NCI-H1694 (cell line): ENCODE measurements at regions not wholly inside any gene's neighbourhood (a gene's known extent, or its start where the extent isn't known, plus 50 kb on each side); places are given as distances from the start of the nearest gene placed in this dataset.
A peak's percentile ranks its signal among the peaks of the same experiment; 100 is the strongest.
"Not testable (repeated sequence)": the region's sequence is repeated elsewhere in the genome, so short reads cannot be mapped to it uniquely, and the experiment has no call there.

ENCODE experiments used
- DNase-seq: peaks from one replicate; lab custom pipeline; 2025; lab: John Stamatoyannopoulos, UW

DNA sequence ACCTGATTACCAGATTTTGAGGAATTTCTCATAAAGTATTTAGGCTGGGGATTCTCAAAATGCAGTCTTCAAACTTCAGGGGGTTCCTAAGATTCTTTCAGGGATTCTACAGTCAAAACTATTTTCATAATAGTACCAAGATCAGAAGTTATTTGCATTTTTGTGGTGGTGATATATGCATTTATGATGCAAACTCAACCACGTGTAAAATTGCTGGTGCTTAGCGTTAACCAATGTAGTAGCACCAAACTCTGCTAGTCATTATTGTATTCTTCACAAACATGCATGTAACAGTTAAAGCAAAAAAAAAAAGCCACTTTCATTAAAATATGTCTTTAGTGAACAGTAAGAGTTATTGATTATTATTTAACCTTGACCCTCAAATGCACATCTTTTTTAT, 274.9 kb upstream of the DNAJC19 start:
- DNase-seq = no peak

DNA sequence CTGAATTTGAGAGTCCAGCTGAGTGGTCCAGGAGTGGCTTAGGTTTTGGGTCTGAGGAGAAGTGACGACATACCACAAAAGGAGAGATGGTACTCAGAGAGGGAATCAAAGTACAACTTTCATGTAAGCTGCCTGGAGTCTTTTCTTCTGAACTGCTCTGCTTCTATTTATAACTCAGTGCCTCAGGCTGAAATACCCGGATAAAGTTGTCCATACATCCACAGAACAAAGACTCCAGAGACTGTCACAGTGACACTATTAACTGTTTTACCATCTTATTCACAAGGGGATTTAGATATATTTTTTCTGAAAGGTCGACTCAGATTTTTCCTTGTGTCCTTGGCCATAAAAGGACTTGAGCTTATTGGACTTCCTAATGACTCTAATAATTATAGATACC, 264.3 kb upstream of the DNAJC19 start:
- DNase-seq = no peak

DNA sequence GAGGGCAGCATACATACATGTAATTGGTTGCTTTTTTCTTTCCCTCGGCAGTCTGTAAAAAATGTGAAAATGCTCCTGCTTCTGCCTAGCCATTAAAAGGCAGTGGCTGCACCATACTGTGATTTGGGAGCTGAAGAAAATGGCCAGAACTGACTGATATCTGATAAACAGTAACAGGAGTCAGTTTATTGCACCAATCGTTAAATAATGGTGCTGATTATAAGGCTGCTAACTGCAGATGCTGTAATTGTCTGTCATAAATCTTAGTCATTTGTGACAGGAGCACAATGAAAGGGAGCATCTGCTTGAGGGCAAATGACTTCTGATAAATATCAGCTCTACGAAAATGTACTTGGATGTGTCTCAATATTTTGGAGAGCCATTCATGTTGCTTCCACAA, 263.1 kb upstream of the DNAJC19 start:
- peak; percentile 1 for DNase-seq

DNA sequence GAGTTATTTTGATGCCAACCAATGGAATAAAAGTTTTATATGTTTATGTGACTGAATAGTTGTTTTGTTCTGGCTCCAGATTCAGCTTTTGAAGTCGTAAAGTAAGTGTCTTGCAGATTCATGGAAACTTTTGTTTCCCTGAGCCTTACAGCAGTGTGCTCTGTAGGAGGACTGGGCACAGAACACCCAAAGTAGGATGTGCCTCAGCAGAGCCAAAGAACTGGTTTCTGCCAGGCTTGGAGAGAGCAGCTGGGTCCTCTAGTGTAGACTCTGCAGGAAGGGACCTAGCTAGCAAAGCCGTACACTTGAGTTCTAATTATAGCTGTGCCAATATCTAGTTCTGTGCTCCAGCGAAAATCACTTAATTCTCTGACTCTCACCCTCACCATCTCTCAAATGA, 261.2 kb upstream of the DNAJC19 start:
- DNase-seq = no peak

DNA sequence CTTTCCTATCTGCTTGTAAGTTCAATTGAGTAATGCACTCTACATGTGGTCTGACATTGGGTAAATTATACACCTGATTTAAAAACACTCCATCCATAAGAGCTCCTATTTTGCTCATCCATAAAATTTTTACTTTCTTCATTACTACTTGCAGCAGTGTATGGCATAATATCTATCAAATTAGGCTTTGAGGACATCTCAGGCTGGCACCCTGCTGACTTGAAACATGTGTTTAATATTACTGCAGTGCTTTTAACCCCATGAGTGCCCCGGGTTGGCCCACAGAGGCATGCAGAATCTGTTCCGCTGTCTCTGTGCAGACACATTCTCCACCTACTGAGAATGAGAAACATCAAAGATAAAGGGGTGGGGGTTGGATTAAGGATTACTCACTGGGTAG, 249.9 kb upstream of the DNAJC19 start:
- no peak for DNase-seq

DNA sequence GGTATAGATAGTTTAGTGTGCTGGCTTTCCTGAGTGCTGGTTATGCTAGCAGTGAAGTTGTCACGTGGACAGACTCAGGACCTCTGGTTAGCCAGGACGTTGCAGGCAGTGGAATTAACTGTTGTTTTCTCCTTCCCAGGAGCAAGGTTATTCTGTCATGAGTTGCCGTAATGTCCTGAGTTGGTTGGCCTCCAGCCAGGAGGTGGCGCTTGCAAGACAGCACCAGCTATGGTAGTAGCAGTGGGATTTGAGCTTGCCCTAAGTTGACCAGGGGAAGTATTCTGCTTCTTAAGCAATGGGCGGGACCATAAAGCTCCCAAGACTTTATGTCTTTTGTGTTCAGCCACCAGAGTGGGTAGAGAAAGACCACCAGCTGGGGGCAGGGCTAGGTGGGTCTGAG, 240.7 kb upstream of the DNAJC19 start:
- no peak for DNase-seq

DNA sequence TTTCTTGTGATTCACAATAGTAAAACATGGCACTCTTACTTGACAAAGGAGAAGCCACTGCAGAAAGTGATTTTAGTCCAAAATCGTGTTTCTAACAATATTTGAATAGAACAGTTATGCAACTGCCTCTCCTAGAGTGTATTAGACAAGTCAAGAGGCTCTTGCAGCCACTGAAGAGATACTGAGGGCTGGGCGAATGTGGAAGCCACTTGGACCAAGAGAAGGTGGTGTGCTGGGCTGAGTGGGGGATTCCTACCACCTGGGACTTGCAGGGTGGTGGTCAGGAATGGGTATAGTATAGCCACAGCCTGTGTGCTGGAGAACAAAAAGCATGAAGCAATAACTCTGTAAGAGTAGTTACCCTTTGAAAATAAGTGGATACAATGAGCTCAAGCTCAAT, 223.8 kb upstream of the DNAJC19 start:
- no peak for DNase-seq

DNA sequence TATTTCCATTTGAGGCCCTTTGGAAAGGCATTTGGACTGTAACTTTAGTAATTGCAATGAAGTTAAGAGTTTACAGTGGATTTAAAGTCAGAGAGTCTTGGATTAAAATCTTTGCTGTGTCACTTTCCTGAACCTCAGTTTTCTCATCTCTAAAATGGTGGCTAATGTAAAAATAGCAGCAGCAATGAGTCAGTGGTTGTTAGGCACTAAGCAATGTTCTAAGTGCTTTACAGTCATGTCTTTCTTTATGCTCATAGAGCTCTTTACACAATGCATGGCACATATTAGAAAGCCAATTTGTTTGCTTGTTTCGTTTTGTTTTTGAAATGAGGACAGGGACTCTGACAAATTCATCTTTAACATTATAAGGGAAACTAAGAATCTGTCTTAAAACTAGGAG, 222.7 kb upstream of the DNAJC19 start:
- no peak for DNase-seq

DNA sequence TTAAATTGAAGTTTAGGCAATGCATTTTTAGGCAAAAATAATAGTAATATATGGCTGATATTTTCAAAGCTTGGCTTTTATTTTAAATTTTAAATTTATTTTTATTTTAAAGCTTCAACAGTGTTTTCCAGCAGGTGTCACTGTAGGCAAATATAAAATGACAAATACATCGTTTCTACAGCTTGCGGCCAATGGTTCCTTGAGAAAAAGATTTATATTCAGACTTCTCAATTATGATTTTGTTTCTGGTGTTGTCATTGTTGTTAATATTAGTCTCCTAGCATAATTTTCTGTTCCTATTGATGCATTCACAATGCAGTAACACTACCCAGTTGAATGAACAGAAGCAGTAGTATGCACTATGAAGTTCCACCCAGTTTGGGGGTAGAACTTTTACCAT, 220.7 kb upstream of the DNAJC19 start:
- DNase-seq = peak; percentile 2

DNA sequence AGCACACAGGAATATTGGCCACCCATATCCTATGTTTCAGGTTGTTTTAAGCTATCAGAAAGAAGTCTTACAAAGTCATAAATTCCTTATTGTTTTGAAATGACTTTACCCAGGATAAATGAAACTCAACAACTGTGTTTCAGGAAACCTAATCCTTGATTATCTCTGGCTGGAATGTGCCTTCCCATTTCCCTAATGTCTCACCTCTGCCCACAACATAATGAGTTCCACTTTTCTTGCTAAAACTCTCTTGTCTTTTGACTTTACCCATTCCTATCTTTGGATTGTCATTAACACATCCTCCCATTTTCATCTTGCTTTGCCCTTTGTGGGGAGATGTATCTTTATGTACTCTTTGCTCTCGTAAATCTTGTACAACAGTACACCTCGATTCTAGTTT, 200.0 kb upstream of the DNAJC19 start:
- DNase-seq = no peak

DNA sequence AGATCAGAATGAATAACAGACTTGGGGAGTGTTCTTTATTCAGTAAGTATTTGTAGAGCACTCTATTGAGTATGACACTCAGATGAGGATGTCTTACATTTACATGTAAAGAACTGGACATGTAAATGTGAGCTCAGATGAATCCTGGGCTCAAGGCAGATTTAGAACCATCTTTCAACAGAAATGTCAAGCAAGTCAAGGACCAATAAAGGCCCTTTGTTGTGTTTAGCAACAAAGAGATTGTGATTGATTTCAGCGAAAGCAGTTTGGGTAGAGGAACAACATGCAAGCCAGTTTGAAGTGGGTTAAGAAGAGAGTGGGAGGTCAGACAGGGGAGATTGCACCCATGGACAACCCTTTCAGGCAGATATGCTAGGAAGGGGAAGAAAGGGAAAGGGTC, 194.2 kb upstream of the DNAJC19 start:
- no peak for DNase-seq

DNA sequence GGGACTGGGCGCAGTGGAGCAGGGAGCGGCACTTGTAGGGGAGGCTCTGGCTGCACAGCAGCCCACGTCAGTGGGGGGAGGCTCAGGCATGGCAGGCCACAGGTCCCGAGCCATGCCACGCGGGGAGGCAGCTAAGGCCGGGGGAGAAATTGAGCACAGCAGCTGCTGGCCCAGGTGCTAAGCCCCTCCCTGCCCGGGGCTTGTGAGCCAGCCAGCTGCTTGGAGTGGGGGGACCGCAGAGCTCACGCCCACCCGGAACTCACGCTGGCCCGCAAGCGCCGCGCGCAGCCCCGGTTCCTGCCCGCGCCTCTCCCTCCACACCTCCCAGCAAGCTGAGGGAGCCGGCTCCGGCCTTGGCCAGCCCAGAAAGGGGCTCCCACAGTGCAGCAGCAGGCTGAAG, 193.5 kb upstream of the DNAJC19 start:
- DNase-seq = not testable (repeated sequence)

DNA sequence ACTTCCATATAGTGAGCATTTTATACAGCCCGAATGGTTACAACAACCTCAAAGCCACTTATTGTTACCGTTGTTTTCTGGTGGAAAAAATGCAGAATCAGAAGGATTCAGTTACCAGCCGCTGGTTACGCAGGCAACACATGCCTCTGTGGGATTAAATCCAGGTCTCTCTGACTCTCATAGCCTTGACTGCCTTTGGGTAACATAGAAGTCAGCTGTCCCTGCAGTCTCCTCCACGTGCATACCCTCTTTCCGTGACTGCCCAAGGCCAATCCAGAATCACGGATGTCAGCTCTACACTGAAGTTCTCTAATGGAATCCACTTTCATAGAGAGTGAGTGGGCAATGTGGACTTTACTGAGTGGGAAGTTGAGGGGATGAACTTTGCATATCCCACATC, 189.5 kb upstream of the DNAJC19 start:
- DNase-seq = no peak

DNA sequence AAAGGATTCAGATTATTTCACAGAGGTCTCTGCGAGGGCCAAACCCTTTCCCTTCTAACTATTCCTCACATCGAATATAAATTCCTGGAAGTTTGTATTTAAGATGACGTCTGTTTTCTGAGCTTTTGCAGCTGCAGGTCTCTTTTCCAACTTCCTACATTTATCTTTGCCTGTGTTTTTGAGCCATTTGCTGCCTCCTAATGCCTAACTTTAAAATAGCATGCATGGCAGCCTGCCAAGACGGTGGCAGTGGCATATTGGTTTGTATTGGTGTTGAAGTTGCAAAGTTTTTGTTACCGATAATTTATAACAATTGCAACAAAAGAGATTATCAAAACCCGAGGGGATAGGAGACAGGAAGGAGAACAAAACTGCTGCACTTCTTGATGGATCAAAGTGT, 187.1 kb upstream of the DNAJC19 start:
- peak; percentile 49 for DNase-seq

DNA sequence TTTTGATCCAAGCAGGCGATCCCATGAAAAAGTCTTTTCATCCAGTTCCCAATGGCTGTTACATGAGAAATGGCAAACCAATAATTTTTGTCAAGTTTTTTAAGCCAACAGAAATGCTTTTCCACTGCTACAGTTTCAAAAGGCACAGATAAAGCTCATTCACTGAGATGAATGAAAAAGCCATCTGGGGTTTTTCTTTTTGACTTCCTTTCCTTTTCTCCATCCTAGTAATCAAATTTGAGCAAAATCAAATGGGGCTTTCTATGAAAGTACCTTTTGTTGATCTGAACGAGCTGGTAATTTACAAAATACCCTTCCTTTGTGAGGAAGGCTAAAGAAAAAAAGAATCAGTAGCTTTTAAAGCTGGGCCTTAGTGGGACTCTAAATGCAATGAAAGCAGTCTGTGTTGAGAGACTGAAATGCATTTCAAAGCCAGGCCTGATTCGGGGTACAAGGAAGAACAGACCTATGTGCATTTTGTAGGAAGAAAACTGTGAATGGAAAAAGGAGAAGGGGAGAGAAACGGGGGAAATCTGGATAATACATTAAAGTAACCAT, 185.2 kb upstream of the DNAJC19 start:
- no peak for DNase-seq

DNA sequence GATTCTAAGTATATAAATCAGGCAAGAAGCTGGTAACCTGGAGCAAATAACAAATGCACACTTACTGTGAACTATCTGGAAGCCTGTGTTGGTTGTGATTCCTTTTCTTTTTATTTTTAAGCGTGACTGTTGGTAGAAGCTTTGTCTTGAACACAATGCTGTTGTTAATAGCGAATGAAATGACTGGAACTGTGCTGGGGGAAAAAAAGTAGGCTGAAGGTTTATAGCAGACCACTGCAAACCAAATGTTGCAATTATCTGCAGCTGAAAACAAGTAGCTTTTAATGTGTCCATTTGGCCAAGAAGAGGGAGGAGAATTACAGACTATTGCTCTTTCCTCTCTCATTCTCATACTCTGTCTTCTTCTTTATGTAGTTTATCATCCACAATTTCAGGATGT, 184.5 kb upstream of the DNAJC19 start:
- DNase-seq = no peak

DNA sequence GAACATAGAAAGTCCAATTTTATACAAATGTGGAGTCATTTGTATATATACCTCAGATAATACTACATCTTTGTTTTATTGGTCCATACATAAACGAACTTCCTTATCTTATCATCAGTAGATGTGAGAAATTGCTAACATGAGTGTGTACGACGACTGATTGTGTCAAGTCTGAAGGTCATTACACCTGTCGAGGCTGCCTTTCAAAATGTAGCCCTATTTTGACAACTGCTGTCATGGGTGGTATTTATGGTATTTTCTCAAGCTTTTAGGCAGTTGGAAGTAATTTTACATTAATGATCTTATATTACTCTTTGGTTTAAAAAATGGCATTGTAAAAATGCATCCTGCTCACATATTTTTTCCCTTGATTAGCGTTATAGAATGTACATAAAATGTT, 183.7 kb upstream of the DNAJC19 start:
- no peak for DNase-seq

DNA sequence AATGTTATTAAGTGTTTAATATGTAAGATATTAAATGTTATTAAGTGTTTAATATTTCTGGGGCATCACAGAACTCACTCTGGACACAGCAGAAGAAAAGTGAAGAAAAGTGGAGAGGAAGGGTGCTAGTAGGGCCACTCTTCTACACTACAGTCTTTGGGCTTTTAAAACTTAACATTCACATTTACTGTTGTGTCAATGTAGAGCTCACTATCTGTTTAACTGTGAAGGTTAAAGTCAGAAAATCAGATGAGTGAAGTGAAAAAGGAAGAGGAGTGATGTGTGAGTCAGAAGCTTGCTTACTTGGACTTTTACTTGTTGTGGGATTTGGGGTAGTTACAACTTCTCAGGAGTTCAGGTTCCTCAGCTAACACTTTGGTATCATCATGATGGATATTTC, 145.3 kb upstream of the DNAJC19 start:
- DNase-seq = no peak

DNA sequence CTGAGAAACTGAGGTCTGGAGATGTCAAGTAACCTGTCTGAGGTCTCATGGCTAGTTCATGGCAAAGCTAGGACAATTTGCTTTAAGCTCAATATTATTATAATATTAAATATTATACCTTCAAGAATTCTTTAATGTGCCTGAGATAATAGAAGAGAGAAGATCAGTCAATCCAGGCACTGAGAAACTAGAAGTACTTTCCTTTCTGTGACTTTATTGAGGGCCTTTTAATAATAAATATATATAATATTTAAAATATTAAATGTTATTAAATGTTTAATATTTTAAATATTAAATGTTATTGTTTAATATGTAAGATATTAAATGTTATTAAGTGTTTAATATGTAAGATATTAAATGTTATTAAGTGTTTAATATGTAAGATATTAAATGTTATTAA, 144.3 kb upstream of the DNAJC19 start:
- DNase-seq = no peak

DNA sequence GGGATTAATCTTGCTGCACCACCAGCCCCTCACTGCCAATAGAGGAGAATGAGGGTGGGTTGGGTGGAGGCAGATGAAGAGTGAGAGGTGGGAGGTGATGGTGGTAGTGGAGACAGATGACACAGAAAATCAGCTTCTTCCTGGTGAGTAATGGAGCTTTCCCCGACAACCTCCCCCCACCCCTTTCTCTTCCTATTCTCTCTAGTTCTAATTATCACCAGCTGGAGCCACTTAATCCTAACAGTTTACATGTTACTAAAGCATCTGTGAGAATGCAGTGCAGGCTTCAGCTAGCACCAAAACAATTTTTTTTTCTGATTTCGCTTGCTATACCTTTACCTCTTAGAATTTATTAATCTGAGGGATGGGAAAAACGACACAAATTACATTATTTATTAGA, 116.1 kb upstream of the DNAJC19 start:
- no peak for DNase-seq

DNA sequence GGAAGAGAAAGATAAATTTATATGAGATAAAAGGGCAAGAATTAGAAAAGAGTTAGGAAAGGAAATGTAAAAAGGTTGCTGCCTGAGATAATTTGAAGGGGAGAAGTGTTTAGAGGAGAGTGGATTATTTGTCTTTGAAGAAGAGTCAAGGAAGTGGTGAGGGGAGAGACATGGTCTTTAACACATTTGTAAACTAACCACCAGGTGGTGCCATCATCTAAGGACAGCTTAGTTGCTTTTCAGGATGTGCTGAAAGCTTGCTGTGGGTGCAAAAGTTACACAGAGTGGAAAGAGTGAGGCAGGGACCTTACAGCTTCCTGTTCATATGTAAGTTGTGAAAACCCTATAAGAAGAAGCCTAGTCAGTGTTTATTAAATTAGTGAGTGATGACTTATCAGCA, 114.1 kb upstream of the DNAJC19 start:
- peak; percentile 19 for DNase-seq

DNA sequence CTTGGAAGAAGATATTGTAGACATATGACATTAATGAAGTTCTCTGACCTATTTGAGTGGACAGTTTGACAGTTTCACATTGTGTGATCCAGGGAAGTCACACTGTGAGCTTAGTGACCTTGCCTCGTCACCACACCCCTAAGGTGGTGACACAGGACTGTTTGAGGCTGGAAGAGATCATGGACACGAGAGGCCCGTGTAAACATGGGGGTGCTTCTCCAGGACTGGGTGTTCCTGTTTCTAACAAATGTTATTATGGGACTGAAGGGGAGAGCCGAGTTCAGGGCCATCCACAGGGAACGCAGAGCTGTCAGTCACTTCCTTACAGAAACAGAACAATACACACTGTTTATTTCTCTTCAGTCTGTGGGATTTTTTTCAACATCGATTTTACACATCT, 96.5 kb upstream of the DNAJC19 start:
- no peak for DNase-seq

DNA sequence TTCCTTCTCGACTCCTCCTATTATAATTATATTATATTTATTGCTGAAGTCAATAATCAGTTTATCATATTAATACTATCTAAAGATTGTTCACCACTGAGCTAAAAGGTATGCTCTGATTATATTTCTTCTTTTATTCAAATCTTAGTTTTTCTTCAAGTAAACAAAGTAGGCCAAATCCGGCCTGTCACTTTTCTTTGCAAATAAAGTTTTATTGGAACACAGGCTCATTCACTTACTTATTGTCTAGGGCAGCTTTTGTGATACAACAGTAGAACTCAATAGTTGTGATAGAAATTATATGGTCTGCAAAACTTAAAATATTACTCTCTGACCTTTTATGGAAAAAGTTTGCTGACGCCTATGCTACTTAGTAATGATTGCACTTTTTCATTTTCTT, 92.4 kb upstream of the DNAJC19 start:
- DNase-seq = no peak

DNA sequence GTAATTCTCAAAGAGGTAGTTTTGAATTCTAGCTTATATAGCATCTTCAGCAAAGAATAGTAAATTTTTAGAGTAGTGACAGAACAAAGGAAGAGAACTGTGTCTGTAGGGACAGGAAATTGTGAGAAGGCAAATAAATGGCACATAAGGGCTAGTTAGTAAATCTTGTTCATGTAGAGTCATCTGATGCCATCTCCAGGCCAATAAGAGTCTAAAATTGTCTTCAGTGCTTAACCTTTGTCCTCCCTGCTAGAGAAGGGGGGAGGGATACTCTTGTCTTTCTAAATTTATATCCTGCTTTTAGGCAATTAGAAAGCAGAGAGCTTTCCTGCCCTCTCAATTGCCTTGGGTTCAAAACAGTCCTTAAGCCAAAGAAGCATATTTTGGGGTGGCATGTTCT, 87.0 kb upstream of the DNAJC19 start:
- no peak for DNase-seq

DNA sequence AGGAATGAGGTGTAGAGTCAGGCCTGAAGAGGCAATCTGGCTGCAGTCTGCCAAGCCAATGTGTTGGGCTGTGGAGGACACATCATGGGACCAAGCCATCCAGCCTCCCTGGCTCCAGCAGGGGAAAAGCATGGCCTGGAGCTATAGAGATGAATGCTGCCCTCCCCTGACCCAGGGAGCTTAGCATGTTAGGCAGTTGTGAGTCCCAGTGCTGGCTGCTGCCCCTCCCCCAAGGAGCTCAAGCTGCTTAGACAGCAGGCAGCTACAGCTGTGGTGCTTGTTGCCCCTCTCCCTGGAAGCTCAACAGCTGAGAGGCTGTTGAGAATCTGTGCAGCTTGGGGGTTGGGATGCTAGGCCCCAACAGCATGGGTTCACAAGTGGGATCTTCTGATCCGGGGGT, 85.6 kb upstream of the DNAJC19 start:
- DNase-seq = no peak
